ENCODE measurements at regions not wholly inside any gene's neighbourhood (a gene's known extent, or its start where the extent isn't known, plus 50 kb on each side); places are given as distances from the start of the nearest gene placed in this dataset.

GRCh38 chr15:69758810-69759790 is 306.5 kb downstream of the RPLP1 start:
- TF ChIP-seq CTCF (IDR thresholded peaks at IDR 0.05) (no peak), POLR2A (IDR thresholded peaks at IDR 0.05) (no peak)
